Keratinocyte (primary cell): ENCODE measurements at regions not wholly inside any gene's neighbourhood (a gene's known extent, or its start where the extent isn't known, plus 50 kb on each side); places are given as distances from the start of the nearest gene placed in this dataset.

Experiments used
- DNase-seq: peaks from one replicate; pipeline ENCODE4 v3.0.0-alpha.2; 2011; ENCODE audit warnings: low read depth, missing footprints, low spot score
- FAIRE-seq: peaks from 2 replicates; lab custom pipeline; 2011; peaks lifted over from hg19 to GRCh38; lab: Jason Lieb, UNC
- H2AFZ ChIP-seq: 2 replicates; pipeline ENCODE4 v1.6.0; 2012; ENCODE audit warnings: low read length, control low read depth, inconsistent platforms; ENCODE audit not compliant: control insufficient read depth
- H3K27ac ChIP-seq: 2 replicates; pipeline ENCODE4 v1.5.1; 2011; ENCODE audit warnings: low read length; ENCODE audit not compliant: control insufficient read depth, insufficient read depth
- H3K27me3 ChIP-seq: 3 replicates; pipeline ENCODE4 v1.6.0; 2011; ENCODE audit warnings: low read length; ENCODE audit not compliant: control insufficient read depth, insufficient read depth; ENCODE audit errors: extremely low read depth
- H3K36me3 ChIP-seq, 2 experiments: 2 replicates in 1 of 2; 3 replicates in 1 of 2; pipeline ENCODE4 v1.5.1; 2011; ENCODE audit warnings: low read length in 2 of 2, mild to moderate bottlenecking in 1 of 2; ENCODE audit not compliant: control insufficient read depth in 2 of 2, insufficient read depth in 2 of 2; ENCODE audit errors: extremely low read depth in 1 of 2
- H3K4me1 ChIP-seq: 3 replicates; pipeline ENCODE4 v1.5.1; 2011; ENCODE audit warnings: low read length; ENCODE audit not compliant: control insufficient read depth, insufficient read depth; ENCODE audit errors: extremely low read depth
- H3K4me2 ChIP-seq: 3 replicates; pipeline ENCODE4 v1.6.0; 2011; ENCODE audit warnings: low read depth, low read length; ENCODE audit not compliant: control insufficient read depth, insufficient read depth; ENCODE audit errors: extremely low read depth
- H3K4me3 ChIP-seq, 3 experiments: fragments of 200-600 bp in 1 of 3; sonication (generic) in 1 of 3; 2 replicates in 2 of 3; 3 replicates in 1 of 3; pipeline ENCODE4 v1.5.1; 2011 to 2016; ENCODE audit warnings: low read length in 3 of 3, mild to moderate bottlenecking in 3 of 3, control low read depth in 2 of 3, inconsistent platforms in 1 of 3, low read depth in 1 of 3, mixed read lengths in 1 of 3, mixed run types in 1 of 3, moderate library complexity in 1 of 3; ENCODE audit not compliant: control insufficient read depth in 2 of 3, insufficient read depth in 2 of 3; ENCODE audit errors: extremely low read depth in 1 of 3
- H3K79me2 ChIP-seq: 2 replicates; pipeline ENCODE4 v1.6.0; 2012; ENCODE audit warnings: low read length; ENCODE audit not compliant: control insufficient read depth, insufficient read depth
- H3K9ac ChIP-seq: 3 replicates; pipeline ENCODE4 v1.6.0; 2011; ENCODE audit warnings: low read length; ENCODE audit not compliant: control insufficient read depth, insufficient read depth; ENCODE audit errors: extremely low read depth
- H3K9me1 ChIP-seq: 3 replicates; pipeline ENCODE4 v1.6.0; 2011; ENCODE audit warnings: low read length; ENCODE audit not compliant: control insufficient read depth, insufficient read depth; ENCODE audit errors: extremely low read depth
- H3K9me3 ChIP-seq: 2 replicates; pipeline ENCODE4 v1.5.1; 2012; ENCODE audit warnings: low read depth, low read length; ENCODE audit not compliant: control insufficient read depth
- H4K20me1 ChIP-seq: 3 replicates; pipeline ENCODE4 v1.6.0; 2011; ENCODE audit warnings: low read length; ENCODE audit not compliant: control insufficient read depth, insufficient read depth; ENCODE audit errors: extremely low read depth
- CTCF ChIP-seq, 3 experiments: IDR thresholded peaks in 1 of 3; conservative IDR thresholded peaks in 1 of 3; optimal IDR thresholded peaks in 1 of 3; 2 replicates in 2 of 3; 3 replicates in 1 of 3; pipeline versions ENCODE3 to v1.5.1; 2011; ENCODE audit warnings: low read length in 3 of 3, mild to moderate bottlenecking in 3 of 3, moderate library complexity in 2 of 3, control low read depth in 1 of 3, inconsistent platforms in 1 of 3; ENCODE audit not compliant: insufficient read depth in 2 of 3; ENCODE audit errors: extremely low read depth in 1 of 3
- EZH2 ChIP-seq: IDR thresholded peaks from one replicate; pipeline ENCODE4 v1.6.1; 2012; ENCODE audit warnings: inconsistent platforms, mild to moderate bottlenecking, low read length, moderate library complexity
- dilution Hi-C: fragments of 300-500 bp; cut with MboI; formaldehyde crosslinking; loops from one replicate; pipeline ENCODE4 v1.7.0; 2020; ENCODE audit warnings: low sequenced_read_pairs; ENCODE audit not compliant: extremely low pct_ligation_motif_present

GRCh38 chr3:110783541-110783940 is 288.1 kb upstream of the NECTIN3 start:
- dilution Hi-C loops = no loop called here
- Histone ChIP-seq H3K27me3 (no peaks in the 10 kb centered on the region), H3K9ac (no peak overlapping the region), H3K27ac (no peak overlapping the region), H3K4me1 (no peaks in the 10 kb centered on the region), H3K36me3 (no peaks in the 10 kb centered on the region), H3K9me1 (no peaks in the 10 kb centered on the region), H3K4me2 (no peak overlapping the region), H4K20me1 (no peaks in the 10 kb centered on the region), H3K79me2 (no peaks in the 10 kb centered on the region), H3K4me3 (no peak overlapping the region), H3K9me3 (no peaks in the 10 kb centered on the region), H2AFZ (no peak overlapping the region)
- no peak for DNase-seq
- no peak for FAIRE-seq
- TF ChIP-seq EZH2 = no peak
- no peak for TF ChIP-seq CTCF (optimal IDR thresholded peaks at IDR 0.05 in 1 of 3, IDR thresholded peaks at IDR 0.05 in 1 of 3, conservative IDR thresholded peaks at IDR 0.05 in 1 of 3; ENCODE audit: extremely low read depth in 1 of 3, insufficient read depth in 2 of 3, low read length in 3 of 3)

- dilution Hi-C loops = no loop called here
- Histone ChIP-seq H3K36me3 (no peaks in the 10 kb centered on the region), H3K79me2 (no peaks in the 10 kb centered on the region), H3K27me3 (no peaks in the 10 kb centered on the region), H3K9ac (no peak overlapping the region), H3K4me3 (no peak overlapping the region), H3K4me2 (no peak overlapping the region), H3K4me1 (no peaks in the 10 kb centered on the region), H3K9me3 (no peaks in the 10 kb centered on the region), H3K27ac (no peak overlapping the region), H3K9me1 (no peaks in the 10 kb centered on the region), H2AFZ (no peak overlapping the region), H4K20me1 (no peaks in the 10 kb centered on the region)
- no peak for TF ChIP-seq EZH2
- TF ChIP-seq CTCF (optimal IDR thresholded peaks at IDR 0.05 in 1 of 3, IDR thresholded peaks at IDR 0.05 in 1 of 3, conservative IDR thresholded peaks at IDR 0.05 in 1 of 3; ENCODE audit: extremely low read depth in 1 of 3, insufficient read depth in 2 of 3, low read length in 3 of 3) = no peak
- DNase-seq (no peak), FAIRE-seq (no peak)
Observed at GRCh38 chr3:110788794-110789193, 282.8 kb upstream of the NECTIN3 start.
